Panc1 (cell line): ENCODE measurements at regions not wholly inside any gene's neighbourhood (a gene's known extent, or its start where the extent isn't known, plus 50 kb on each side); places are given as distances from the start of the nearest gene placed in this dataset.

Experiments used
- ATAC-seq: fragments of 200-7000 bp; cut with Tn5 transposase; 2 replicates; pipeline ENCODE4 v1.9.1; 2020; ENCODE audit warnings: mild to moderate bottlenecking, moderate library complexity
- BruUV-seq: library from RNA; stranded (reverse); fragments of 400-500 nt; replicated peaks from 2 replicates; lab custom pipeline; 2021; lab: Mats Ljungman, UMichigan
- CTCF ChIA-PET: fragments of 300-600 bp; sonication (Branson Sonifier 250); formaldehyde crosslinking; loops from one replicate; lab custom pipeline; 2022; ENCODE audit warnings: antibody characterized with exemption; lab: Charles Lee
- POLR2A ChIA-PET: fragments of 300-600 bp; sonication (Branson Sonifier 250); formaldehyde crosslinking; loops from one replicate; lab custom pipeline; 2022; ENCODE audit warnings: antibody characterized with exemption; lab: Charles Lee
- DNase-seq: peaks from one replicate; pipeline ENCODE4 v3.0.0-alpha.2; 2010; ENCODE audit warnings: low read depth, low spot score
- H3K27ac ChIP-seq: 2 replicates; pipeline ENCODE4 v1.5.1; 2011; ENCODE audit warnings: mild to moderate bottlenecking, low read length, inconsistent platforms
- H3K27me3 ChIP-seq: fragments of 200-500 bp; sonication (Bioruptor generic); 2 replicates; pipeline ENCODE4 v1.6.0; 2014; ENCODE audit warnings: low read length, inconsistent platforms; ENCODE audit not compliant: control insufficient read depth, insufficient read depth
- H3K36me3 ChIP-seq: fragments of 200-500 bp; sonication (Bioruptor generic); 2 replicates; pipeline ENCODE4 v1.5.1; 2014; ENCODE audit warnings: inconsistent platforms, mild to moderate bottlenecking, low read length, moderate library complexity; ENCODE audit not compliant: control insufficient read depth, insufficient read depth
- H3K4me1 ChIP-seq: 2 replicates; pipeline ENCODE4 v1.5.1; 2011; ENCODE audit warnings: inconsistent platforms, mild to moderate bottlenecking, low read length, moderate library complexity; ENCODE audit not compliant: control insufficient read depth, insufficient read depth
- H3K4me3 ChIP-seq, 2 experiments: 2 replicates each; pipeline ENCODE4 v1.5.1; 2011 to 2012; ENCODE audit warnings: low read depth in 2 of 2, low read length in 2 of 2, mild to moderate bottlenecking in 2 of 2, inconsistent platforms in 1 of 2, moderate library complexity in 1 of 2
- H3K9me3 ChIP-seq: fragments of 200-500 bp; sonication (Bioruptor generic); 2 replicates; pipeline ENCODE4 v1.5.1; 2014; ENCODE audit warnings: low read depth, mild to moderate bottlenecking, inconsistent platforms, low read length, moderate library complexity; ENCODE audit not compliant: control insufficient read depth, insufficient read depth
- POLR2AphosphoS5 ChIP-seq: IDR thresholded peaks from 2 replicates; pipeline ENCODE4 v1.6.1; 2012; ENCODE audit warnings: mild to moderate bottlenecking, low read depth, low read length, moderate library complexity
- SIN3A ChIP-seq: IDR thresholded peaks from 2 replicates; pipeline ENCODE4 v1.6.1; 2012; ENCODE audit warnings: low read depth, mild to moderate bottlenecking, low read length, moderate library complexity, borderline replicate concordance; ENCODE audit not compliant: insufficient read depth
- TCF7L2 ChIP-seq: IDR thresholded peaks from 2 replicates; pipeline ENCODE4 v1.6.1; 2011; ENCODE audit warnings: mild to moderate bottlenecking, low read depth, low read length, inconsistent platforms
- in situ Hi-C: cut with HindIII; loops from 2 replicates; pipeline ENCODE4 v1.10.0; 2016; ENCODE audit warnings: low sequenced_read_pairs, low pct_unique_long_range_greater_than_20kb
- intact Hi-C: fragments of 100-400 bp; cut with micrococcal nuclease; formaldehyde crosslinking; loops from one replicate; pipeline ENCODE4 v1.10.0; 2022; ENCODE audit not compliant: unreplicated experiment
- TF ChIP-seq, protein P1 (sequence below): fragments of 450-650 bp; IDR thresholded peaks from 2 replicates; pipeline ENCODE4 v1.5.1; 2017; ENCODE audit warnings: mild to moderate bottlenecking
- TF ChIP-seq, protein P2 (sequence below), 2 experiments: IDR thresholded peaks; 2 replicates each; pipeline ENCODE4 v1.6.1; 2011 to 2012; ENCODE audit warnings: low read depth in 2 of 2, control low read depth in 1 of 2, low read length in 1 of 2, mild to moderate bottlenecking in 1 of 2, moderate library complexity in 1 of 2; ENCODE audit not compliant: insufficient read depth in 1 of 2

DNA sequence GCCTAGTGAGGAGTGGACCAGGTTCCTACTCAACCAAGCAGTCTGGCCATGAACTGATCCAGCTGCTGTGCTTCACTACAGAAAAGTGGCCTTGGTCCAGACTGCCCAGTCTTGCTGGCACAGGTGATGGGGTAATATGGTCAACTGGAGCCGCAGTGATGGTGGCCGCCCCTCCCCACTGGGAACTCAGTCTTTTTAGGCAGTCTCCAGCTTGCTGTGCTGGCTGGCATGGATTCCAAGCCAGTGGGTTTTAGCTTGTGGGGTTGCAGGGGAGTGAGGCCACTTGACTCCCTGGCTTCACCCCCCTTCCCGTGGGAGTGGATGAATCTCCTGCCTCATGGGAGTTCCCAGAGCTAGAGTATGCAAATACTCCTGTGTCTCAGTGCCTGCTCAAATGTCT, 52.7 kb upstream of the CDK6 start:
- DNase-seq (no peak), ATAC-seq (no peak)
- POLR2A ChIA-PET: no interaction called here
- BruUV-seq: no TSS peak
- TF ChIP-seq TCF7L2 (no peak), SIN3A (no peak), POLR2AphosphoS5 (no peak)
- TF ChIP-seq, protein P1, sequence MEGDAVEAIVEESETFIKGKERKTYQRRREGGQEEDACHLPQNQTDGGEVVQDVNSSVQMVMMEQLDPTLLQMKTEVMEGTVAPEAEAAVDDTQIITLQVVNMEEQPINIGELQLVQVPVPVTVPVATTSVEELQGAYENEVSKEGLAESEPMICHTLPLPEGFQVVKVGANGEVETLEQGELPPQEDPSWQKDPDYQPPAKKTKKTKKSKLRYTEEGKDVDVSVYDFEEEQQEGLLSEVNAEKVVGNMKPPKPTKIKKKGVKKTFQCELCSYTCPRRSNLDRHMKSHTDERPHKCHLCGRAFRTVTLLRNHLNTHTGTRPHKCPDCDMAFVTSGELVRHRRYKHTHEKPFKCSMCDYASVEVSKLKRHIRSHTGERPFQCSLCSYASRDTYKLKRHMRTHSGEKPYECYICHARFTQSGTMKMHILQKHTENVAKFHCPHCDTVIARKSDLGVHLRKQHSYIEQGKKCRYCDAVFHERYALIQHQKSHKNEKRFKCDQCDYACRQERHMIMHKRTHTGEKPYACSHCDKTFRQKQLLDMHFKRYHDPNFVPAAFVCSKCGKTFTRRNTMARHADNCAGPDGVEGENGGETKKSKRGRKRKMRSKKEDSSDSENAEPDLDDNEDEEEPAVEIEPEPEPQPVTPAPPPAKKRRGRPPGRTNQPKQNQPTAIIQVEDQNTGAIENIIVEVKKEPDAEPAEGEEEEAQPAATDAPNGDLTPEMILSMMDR: no peak
- TF ChIP-seq, protein P2, sequence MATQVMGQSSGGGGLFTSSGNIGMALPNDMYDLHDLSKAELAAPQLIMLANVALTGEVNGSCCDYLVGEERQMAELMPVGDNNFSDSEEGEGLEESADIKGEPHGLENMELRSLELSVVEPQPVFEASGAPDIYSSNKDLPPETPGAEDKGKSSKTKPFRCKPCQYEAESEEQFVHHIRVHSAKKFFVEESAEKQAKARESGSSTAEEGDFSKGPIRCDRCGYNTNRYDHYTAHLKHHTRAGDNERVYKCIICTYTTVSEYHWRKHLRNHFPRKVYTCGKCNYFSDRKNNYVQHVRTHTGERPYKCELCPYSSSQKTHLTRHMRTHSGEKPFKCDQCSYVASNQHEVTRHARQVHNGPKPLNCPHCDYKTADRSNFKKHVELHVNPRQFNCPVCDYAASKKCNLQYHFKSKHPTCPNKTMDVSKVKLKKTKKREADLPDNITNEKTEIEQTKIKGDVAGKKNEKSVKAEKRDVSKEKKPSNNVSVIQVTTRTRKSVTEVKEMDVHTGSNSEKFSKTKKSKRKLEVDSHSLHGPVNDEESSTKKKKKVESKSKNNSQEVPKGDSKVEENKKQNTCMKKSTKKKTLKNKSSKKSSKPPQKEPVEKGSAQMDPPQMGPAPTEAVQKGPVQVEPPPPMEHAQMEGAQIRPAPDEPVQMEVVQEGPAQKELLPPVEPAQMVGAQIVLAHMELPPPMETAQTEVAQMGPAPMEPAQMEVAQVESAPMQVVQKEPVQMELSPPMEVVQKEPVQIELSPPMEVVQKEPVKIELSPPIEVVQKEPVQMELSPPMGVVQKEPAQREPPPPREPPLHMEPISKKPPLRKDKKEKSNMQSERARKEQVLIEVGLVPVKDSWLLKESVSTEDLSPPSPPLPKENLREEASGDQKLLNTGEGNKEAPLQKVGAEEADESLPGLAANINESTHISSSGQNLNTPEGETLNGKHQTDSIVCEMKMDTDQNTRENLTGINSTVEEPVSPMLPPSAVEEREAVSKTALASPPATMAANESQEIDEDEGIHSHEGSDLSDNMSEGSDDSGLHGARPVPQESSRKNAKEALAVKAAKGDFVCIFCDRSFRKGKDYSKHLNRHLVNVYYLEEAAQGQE (IDR thresholded peaks at IDR 0.05; ENCODE audit: insufficient read depth in 1 of 2, low read depth in 2 of 2, low read length in 1 of 2): no peak
- Histone ChIP-seq H3K4me3 (no peak overlapping the region), H3K27me3 (no peaks in the 10 kb centered on the region), H3K4me1 (no peaks in the 10 kb centered on the region), H3K27ac (no peak overlapping the region), H3K9me3 (no peaks in the 10 kb centered on the region), H3K36me3 (no peaks in the 10 kb centered on the region)
- in situ Hi-C loops: no loop called here
- intact Hi-C loops: no loop called here
- CTCF ChIA-PET: no interaction called here
